ENCODE measurements at regions not wholly inside any gene's neighbourhood (a gene's known extent, or its start where the extent isn't known, plus 50 kb on each side); places are given as distances from the start of the nearest gene placed in this dataset.

- H3K9me3 Mint-ChIP-seq: no peaks in the 10 kb centered on the region
- H3K4me1 Mint-ChIP-seq (ENCODE audit: low read depth): no peaks in the 10 kb centered on the region
- ATAC-seq (no peak), DNase-seq (no peak)
- ChIA-PET CTCF (no interaction called here), POLR2A (no interaction called here)
- H3K36me3 Mint-ChIP-seq (ENCODE audit: low read depth): no peaks in the 10 kb centered on the region
- H3K4me3 Mint-ChIP-seq: no peak overlapping the region
- intact Hi-C loops (cut with micrococcal nuclease): no loop called here
- TF ChIP-seq, protein P1, sequence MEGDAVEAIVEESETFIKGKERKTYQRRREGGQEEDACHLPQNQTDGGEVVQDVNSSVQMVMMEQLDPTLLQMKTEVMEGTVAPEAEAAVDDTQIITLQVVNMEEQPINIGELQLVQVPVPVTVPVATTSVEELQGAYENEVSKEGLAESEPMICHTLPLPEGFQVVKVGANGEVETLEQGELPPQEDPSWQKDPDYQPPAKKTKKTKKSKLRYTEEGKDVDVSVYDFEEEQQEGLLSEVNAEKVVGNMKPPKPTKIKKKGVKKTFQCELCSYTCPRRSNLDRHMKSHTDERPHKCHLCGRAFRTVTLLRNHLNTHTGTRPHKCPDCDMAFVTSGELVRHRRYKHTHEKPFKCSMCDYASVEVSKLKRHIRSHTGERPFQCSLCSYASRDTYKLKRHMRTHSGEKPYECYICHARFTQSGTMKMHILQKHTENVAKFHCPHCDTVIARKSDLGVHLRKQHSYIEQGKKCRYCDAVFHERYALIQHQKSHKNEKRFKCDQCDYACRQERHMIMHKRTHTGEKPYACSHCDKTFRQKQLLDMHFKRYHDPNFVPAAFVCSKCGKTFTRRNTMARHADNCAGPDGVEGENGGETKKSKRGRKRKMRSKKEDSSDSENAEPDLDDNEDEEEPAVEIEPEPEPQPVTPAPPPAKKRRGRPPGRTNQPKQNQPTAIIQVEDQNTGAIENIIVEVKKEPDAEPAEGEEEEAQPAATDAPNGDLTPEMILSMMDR (IDR thresholded peaks at IDR 0.05): no peak
- peaks cover 4% of the 10 kb centered on the region for H3K27me3 Mint-ChIP-seq
- H3K27ac Mint-ChIP-seq: no peak overlapping the region
Observed at GRCh38 chr9:90445391-90445790, 197.2 kb downstream of the DIRAS2 start.

DNA sequence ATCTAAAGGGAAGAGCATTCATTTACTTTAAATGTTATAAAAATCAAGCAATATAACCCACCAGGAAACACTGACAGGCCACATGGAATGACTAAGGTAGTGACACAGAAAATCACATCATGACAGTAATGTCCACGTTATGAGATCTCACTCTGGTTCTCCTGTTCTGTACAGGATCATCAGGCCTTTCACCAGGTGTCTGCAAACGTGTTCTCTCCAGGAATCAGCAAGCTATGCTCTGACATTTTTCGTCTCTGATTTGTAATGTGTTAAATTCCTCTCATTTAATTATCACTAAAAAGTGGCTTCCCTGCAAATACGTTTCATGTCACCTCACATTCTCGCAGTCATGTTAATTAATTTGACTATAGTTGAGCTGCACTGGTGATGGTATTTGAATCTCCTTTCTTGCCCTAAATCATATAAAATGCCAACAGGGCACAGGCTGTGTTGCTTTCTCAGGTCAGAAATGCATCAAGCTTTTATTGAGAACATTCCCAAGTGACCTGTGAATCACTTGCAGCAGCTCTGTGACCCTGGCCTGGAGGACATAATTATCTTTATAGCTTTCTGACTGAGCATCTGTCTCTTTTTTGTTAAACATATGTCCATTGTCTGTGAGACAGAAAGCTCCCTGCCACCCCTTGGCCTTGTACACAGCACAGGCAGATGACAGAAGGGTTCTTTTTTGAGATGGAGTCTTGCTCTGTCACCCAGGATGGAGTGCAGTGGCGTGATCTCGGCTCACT is 196.2 kb downstream of the DIRAS2 start:
- Mint-ChIP-seq H3K4me1 (ENCODE audit: low read depth) (no peaks in the 10 kb centered on the region), H3K9me3 (no peaks in the 10 kb centered on the region), H3K4me3 (no peak overlapping the region), H3K27ac (no peak overlapping the region), H3K36me3 (ENCODE audit: low read depth) (no peaks in the 10 kb centered on the region), H3K27me3 (peaks cover 4% of the 10 kb centered on the region)
- CTCF ChIA-PET: interaction anchor here (1.0 kb wide), 1 partner anchor 9 kb away, joined by 3 read pairs; no protein-coding TSS in a partner anchor
- intact Hi-C loops (cut with micrococcal nuclease): no loop called here
- TF ChIP-seq, protein P1 (IDR thresholded peaks at IDR 0.05): no peak
- no peak for ATAC-seq
- no peak for DNase-seq
- POLR2A ChIA-PET: no interaction called here

DNA sequence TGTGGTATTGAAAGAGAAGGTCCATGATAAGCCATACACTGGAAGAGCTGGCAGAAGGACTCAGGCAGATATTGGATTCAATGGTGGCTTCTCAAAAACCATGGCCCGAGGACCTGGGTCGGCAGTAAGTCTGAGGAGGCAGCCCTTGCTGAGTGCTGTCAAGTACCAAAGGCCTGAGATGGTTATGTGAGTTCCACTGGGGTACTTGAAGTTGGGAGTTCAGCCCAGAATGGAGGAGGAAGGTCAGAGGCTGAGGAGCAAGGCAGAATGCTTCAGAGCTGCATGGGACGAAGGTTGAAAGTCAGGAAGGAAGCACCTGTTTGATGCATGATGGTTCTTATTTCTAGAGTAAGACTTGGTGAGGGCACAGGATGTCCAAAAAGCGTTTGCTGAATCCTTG is 194.9 kb downstream of the DIRAS2 start:
- H3K9me3 Mint-ChIP-seq: no peaks in the 10 kb centered on the region
- ChIA-PET CTCF (no interaction called here), POLR2A (no interaction called here)
- no peaks in the 10 kb centered on the region for H3K4me1 Mint-ChIP-seq (ENCODE audit: low read depth)
- ATAC-seq: no peak
- peaks cover 4% of the 10 kb centered on the region for H3K27me3 Mint-ChIP-seq
- TF ChIP-seq, protein P1 (IDR thresholded peaks at IDR 0.05): no peak
- no peak for DNase-seq
- no peak overlapping the region for H3K4me3 Mint-ChIP-seq
- intact Hi-C loops (cut with micrococcal nuclease): no loop called here
- H3K27ac Mint-ChIP-seq: no peak overlapping the region
- no peaks in the 10 kb centered on the region for H3K36me3 Mint-ChIP-seq (ENCODE audit: low read depth)

GRCh38 chr9:90449213-90449925 is 193.3 kb downstream of the DIRAS2 start:
- Mint-ChIP-seq H3K27ac (no peak overlapping the region), H3K4me1 (ENCODE audit: low read depth) (no peaks in the 10 kb centered on the region), H3K4me3 (no peak overlapping the region), H3K9me3 (no peaks in the 10 kb centered on the region), H3K27me3 (no peaks in the 10 kb centered on the region), H3K36me3 (ENCODE audit: low read depth) (no peaks in the 10 kb centered on the region)
- intact Hi-C loops (cut with micrococcal nuclease): no loop called here
- ChIA-PET CTCF (no interaction called here), POLR2A (no interaction called here)
- no peak for ATAC-seq
- DNase-seq: no peak
- TF ChIP-seq, protein P1 (IDR thresholded peaks at IDR 0.05): no peak

GRCh38 chr9:90451804-90452203 is 190.8 kb downstream of the DIRAS2 start:
- H3K27ac Mint-ChIP-seq: no peak overlapping the region
- POLR2A ChIA-PET: no interaction called here
- H3K4me3 Mint-ChIP-seq: no peak overlapping the region
- TF ChIP-seq, protein P1 (IDR thresholded peaks at IDR 0.05): no peak
- intact Hi-C loops (cut with micrococcal nuclease): no loop called here
- no peaks in the 10 kb centered on the region for H3K27me3 Mint-ChIP-seq
- no peaks in the 10 kb centered on the region for H3K4me1 Mint-ChIP-seq (ENCODE audit: low read depth)
- CTCF ChIA-PET: no interaction called here
- ATAC-seq: no peak
- H3K9me3 Mint-ChIP-seq: no peaks in the 10 kb centered on the region
- H3K36me3 Mint-ChIP-seq (ENCODE audit: low read depth): no peaks in the 10 kb centered on the region
- DNase-seq: no peak

Data from activated CD8-positive, alpha-beta T cell treated with anti-CD3 and anti-CD28 coated beads for 36 hours (primary cell).